HL-60 (cell line): ENCODE measurements at regions not wholly inside any gene's neighbourhood (a gene's known extent, or its start where the extent isn't known, plus 50 kb on each side); places are given as distances from the start of the nearest gene placed in this dataset.

Experiments
- DNase-seq, 2 experiments: peaks; one replicate each; pipeline ENCODE4 v3.0.0-alpha.2; 2010 to 2020; ENCODE audit warnings: low read depth in 1 of 2, low spot score in 1 of 2
- H3K27ac ChIP-seq: fragments of 250-450 bp; sonication (Bioruptor Pico); replicated peaks from 2 replicates; pipeline ENCODE4 v1.5.1; 2020; ENCODE audit warnings: mild to moderate bottlenecking, moderate library complexity
- H3K27me3 ChIP-seq: fragments of 250-450 bp; sonication (Bioruptor Pico); 2 replicates; pipeline ENCODE4 v1.5.1; 2021; ENCODE audit warnings: mild to moderate bottlenecking, moderate library complexity; ENCODE audit not compliant: insufficient read depth, poor library complexity, severe bottlenecking
- H3K4me3 ChIP-seq: replicated peaks from 2 replicates; pipeline ENCODE4 v1.5.1; 2011; ENCODE audit warnings: mild to moderate bottlenecking, control low read depth, low read length; ENCODE audit not compliant: insufficient read depth
- GABPA ChIP-seq: IDR thresholded peaks from 2 replicates; pipeline ENCODE4 v1.6.1; 2012; ENCODE audit warnings: low read depth
- POLR2AphosphoS5 ChIP-seq: IDR thresholded peaks from 2 replicates; pipeline ENCODE4 v1.6.1; 2012; ENCODE audit warnings: low read depth
- SPI1 ChIP-seq: IDR thresholded peaks from 2 replicates; pipeline ENCODE4 v1.6.1; 2012; ENCODE audit warnings: low read depth, mild to moderate bottlenecking, borderline replicate concordance
- TF ChIP-seq, protein P1 (sequence below): IDR thresholded peaks from one replicate; pipeline ENCODE4 v1.5.1; 2011; ENCODE audit warnings: low read length, control low read depth, inconsistent platforms; ENCODE audit not compliant: insufficient read depth
- TF ChIP-seq, protein P2 (sequence below): IDR thresholded peaks from 2 replicates; pipeline ENCODE4 v1.6.1; 2012; ENCODE audit warnings: low read depth; ENCODE audit not compliant: insufficient replicate concordance

DNA sequence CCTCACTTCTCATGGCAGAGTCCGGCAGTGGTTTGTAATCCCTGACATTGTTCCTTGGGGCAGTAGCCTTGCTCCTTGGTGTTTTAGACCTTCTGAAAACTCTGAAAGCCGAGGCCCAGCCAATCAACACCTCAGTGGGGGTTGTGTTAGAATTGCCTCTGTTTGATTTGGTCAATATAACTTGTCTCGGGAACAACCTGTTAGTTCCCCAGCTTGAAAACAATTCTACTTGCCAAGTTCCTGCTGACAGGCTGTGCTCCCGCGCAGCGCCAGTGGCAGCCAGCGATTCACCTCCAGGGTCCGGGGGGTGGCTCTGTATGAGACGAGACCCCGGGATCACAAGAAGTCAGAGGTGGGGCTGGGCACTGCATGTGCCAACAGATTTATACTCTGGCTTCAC is 81.4 kb upstream of the MEDAG start:
- H3K4me3 ChIP-seq = no peak overlapping the region
- TF ChIP-seq, protein P1, sequence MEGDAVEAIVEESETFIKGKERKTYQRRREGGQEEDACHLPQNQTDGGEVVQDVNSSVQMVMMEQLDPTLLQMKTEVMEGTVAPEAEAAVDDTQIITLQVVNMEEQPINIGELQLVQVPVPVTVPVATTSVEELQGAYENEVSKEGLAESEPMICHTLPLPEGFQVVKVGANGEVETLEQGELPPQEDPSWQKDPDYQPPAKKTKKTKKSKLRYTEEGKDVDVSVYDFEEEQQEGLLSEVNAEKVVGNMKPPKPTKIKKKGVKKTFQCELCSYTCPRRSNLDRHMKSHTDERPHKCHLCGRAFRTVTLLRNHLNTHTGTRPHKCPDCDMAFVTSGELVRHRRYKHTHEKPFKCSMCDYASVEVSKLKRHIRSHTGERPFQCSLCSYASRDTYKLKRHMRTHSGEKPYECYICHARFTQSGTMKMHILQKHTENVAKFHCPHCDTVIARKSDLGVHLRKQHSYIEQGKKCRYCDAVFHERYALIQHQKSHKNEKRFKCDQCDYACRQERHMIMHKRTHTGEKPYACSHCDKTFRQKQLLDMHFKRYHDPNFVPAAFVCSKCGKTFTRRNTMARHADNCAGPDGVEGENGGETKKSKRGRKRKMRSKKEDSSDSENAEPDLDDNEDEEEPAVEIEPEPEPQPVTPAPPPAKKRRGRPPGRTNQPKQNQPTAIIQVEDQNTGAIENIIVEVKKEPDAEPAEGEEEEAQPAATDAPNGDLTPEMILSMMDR = no peak
- TF ChIP-seq, protein P2, sequence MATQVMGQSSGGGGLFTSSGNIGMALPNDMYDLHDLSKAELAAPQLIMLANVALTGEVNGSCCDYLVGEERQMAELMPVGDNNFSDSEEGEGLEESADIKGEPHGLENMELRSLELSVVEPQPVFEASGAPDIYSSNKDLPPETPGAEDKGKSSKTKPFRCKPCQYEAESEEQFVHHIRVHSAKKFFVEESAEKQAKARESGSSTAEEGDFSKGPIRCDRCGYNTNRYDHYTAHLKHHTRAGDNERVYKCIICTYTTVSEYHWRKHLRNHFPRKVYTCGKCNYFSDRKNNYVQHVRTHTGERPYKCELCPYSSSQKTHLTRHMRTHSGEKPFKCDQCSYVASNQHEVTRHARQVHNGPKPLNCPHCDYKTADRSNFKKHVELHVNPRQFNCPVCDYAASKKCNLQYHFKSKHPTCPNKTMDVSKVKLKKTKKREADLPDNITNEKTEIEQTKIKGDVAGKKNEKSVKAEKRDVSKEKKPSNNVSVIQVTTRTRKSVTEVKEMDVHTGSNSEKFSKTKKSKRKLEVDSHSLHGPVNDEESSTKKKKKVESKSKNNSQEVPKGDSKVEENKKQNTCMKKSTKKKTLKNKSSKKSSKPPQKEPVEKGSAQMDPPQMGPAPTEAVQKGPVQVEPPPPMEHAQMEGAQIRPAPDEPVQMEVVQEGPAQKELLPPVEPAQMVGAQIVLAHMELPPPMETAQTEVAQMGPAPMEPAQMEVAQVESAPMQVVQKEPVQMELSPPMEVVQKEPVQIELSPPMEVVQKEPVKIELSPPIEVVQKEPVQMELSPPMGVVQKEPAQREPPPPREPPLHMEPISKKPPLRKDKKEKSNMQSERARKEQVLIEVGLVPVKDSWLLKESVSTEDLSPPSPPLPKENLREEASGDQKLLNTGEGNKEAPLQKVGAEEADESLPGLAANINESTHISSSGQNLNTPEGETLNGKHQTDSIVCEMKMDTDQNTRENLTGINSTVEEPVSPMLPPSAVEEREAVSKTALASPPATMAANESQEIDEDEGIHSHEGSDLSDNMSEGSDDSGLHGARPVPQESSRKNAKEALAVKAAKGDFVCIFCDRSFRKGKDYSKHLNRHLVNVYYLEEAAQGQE = no peak
- TF ChIP-seq POLR2AphosphoS5 (no peak), SPI1 (no peak), GABPA (no peak)
- H3K27me3 ChIP-seq = peaks cover 8% of the 10 kb centered on the region
- H3K27ac ChIP-seq = no peak overlapping the region
- no peak for DNase-seq

DNA sequence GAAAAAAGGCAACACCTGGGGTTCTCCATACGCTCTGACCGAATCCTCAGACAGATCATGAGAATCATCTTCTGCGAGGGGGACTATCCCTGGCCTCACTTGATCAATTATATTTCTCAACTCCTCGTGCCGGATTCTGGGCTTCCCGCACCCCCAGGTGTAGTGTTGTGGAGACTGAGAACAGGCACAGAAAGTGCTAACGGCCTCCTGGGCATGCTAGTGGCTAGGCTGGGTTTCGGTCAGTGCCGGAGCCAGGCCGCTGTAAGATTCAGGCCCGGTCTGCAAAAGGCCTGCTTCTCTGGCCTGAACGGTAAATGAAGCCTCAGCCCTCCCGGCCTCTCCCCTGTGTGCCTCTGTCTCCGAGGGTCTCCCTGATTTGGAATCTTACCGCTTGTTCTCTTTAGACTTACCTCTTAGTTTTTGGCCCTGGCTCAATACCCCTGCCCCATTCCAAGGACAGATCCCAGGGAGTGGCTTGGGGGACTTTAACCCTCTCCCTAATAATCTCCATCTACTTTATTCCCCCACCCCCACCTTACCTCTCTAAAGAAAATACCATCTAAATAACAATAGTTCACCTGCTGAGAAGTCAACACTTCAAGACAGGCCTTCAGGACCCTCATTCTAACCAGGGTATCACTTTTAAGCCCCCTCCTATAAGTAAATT is 79.0 kb upstream of the MEDAG start:
- H3K27ac ChIP-seq = no peak overlapping the region
- no peak for DNase-seq
- H3K4me3 ChIP-seq = no peak overlapping the region
- TF ChIP-seq, protein P2 = no peak
- TF ChIP-seq POLR2AphosphoS5 = no peak
- TF ChIP-seq GABPA = no peak
- TF ChIP-seq, protein P1 = no peak
- TF ChIP-seq SPI1 = no peak
- peaks cover 8% of the 10 kb centered on the region for H3K27me3 ChIP-seq

DNA sequence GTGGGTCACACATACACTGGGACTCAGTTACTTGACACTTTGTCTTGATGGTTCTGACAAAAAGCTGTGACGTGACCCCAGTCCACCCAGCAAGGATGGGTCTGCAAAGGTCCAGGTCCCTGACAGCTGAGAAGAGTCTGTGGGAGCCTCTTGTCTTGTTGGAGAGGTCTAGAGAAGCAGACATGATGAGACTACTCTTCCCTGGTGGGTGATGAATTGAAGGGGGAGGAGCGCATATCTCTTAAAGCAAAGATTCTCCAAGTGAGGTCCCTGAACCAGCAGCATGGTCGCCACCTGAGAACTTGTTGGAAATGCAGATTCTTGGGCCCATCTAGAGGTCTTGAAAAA is 78.5 kb upstream of the MEDAG start:
- H3K27me3 ChIP-seq = peaks cover 8% of the 10 kb centered on the region
- TF ChIP-seq, protein P2 = no peak
- TF ChIP-seq GABPA = no peak
- TF ChIP-seq, protein P1 = no peak
- TF ChIP-seq POLR2AphosphoS5 = no peak
- TF ChIP-seq SPI1 = no peak
- no peak overlapping the region for H3K27ac ChIP-seq
- DNase-seq = no peak
- no peak overlapping the region for H3K4me3 ChIP-seq
